HG03175 (cell line): ENCODE measurements at regions not wholly inside any gene's neighbourhood (a gene's known extent, or its start where the extent isn't known, plus 50 kb on each side); places are given as distances from the start of the nearest gene placed in this dataset.
A peak's percentile ranks its signal among the peaks of the same experiment; 100 is the strongest.
"Not testable (repeated sequence)": the region's sequence is repeated elsewhere in the genome, so short reads cannot be mapped to it uniquely, and the experiment has no call there.

Experiments
- ATAC-seq: cut with Tn5 transposase; IDR thresholded peaks from one replicate; pipeline ENCODE4 v1.9.1; 2021; ENCODE audit warnings: mild to moderate bottlenecking, moderate library complexity; ENCODE audit not compliant: unreplicated experiment

DNA sequence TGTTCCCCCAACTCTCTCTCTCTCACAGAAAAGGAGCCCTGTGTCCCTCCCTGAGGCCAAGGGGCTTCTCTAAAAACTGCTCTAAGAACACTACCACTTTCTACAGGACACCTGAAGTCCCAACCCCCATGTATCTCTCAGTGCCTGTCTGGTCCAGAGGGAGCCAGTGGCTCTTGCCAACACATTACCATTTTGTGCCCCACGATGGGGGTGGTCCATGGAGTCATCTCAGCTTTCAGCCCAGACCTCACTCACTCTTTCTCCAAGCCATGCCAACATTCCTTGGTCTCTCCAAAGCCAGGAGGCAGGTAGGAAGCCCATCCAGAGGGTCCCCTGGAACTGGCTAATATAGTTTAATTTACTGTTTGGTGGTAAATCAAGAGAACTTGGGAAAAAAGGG, 962.1 kb upstream of the DEFB115 start:
- not testable (repeated sequence) for ATAC-seq

DNA sequence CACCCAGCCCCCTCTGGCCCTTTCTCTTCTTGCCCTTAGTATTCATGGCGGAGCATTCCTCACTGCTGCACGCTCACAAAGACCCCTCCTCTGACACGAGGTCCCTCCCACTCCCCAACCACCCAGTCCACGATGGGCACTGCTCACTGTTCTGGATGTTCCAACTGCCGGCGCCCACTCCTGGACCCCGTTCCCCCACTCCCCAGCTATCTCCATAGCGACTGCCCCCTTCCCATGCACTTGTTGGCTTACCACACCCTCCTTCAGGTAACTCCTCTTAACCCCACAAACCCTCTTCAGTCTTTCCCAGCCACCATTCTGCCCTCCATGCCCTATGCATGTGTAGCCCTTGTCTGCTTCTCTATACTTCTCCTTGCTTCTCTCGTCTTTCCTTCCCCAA, 961.5 kb upstream of the DEFB115 start:
- ATAC-seq, result not testable (repeated sequence)

DNA sequence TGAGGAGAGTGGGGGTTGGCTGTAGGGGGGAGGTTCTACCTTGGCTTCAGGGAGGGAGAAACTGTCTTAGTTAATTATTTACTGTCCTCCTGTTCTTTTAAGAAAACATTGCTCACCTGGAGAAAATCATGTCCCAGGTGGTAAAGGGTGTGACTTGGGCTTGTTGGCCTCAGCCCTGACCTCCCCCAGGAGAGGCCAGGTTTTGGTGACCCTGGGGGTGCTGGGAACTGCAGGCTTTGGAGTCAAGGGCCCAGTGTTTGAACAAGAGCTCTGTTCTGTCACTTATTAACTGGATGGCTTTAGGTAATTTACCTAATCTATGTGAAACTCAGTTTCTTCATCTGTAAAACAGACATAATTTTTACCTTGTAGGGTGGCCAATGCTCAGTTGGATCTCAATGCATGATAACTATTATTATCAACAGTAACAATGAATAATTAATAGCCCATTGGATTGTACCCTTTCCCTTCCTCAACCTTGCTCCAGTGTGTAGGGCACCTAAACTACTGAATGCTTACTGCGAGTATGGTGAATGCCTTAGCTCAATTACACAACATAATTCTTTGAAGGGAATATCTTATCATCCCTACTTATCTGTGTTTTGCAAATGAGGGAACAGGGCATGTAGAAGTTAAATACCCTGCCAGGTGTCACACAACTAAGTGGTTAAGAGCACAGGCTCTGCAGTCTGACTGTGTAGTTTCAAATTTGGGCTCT, 959.4 kb upstream of the DEFB115 start:
- not testable (repeated sequence) for ATAC-seq

DNA sequence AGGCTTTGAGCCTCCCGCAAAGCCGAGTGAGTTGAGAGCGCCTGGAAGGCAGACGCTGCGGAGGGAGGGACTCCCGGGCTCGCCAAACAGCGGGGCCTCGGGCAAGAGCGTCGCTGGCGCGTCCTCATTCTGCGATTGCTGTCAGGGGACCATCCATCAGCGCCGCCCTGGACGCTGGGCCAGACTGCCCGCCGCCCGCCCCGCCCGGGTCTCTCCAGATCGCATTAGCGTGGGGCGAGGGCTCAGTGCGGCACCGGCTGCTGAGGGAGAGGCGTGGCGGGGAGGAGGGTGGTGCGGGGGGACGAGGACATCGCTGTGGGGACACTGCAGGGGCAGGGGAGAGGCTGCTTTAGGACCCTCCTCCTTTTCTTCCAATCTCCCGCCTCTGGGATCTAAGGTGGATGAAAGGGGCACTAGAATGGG, 957.2 kb upstream of the DEFB115 start:
- ATAC-seq, result not testable (repeated sequence)

DNA sequence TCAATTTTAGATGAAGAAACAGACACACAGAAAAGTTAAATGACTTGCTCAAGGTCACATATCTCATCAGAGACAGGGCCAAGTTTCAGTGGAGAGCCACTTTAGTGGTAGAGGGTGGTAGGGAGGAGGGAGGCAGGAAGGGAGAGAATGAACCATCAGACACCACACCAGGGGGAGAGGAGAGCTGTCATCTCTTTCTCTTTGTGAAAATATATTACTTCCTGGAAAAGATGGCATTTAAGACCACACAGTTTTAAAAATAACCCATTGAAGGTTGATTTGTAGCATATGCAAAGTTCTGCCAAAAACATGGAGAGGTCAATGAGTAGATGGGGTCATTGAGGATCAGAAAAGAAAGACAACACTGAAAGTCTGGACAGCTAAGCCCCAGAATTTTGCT, 954.7 kb upstream of the DEFB115 start:
- not testable (repeated sequence) for ATAC-seq

DNA sequence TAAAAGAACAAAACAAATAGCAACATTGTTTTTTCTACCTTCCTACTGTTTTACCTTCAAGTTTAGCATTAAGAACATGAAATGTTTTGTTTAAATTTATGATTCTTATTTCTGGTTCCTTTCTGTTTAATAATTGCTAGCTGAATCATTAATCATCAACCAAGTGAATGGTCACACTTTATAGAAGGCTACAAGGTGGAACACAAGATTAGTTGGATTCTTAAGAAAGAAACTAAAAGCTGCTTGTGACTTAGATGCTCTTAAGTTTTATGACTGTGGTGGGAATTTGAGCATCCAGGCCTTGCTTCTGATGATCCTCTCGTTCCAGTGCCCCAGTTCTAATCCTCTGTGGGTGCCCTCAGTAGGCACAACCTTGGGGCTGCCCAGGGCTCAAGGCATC, 947.5 kb upstream of the DEFB115 start:
- ATAC-seq, result not testable (repeated sequence)

DNA sequence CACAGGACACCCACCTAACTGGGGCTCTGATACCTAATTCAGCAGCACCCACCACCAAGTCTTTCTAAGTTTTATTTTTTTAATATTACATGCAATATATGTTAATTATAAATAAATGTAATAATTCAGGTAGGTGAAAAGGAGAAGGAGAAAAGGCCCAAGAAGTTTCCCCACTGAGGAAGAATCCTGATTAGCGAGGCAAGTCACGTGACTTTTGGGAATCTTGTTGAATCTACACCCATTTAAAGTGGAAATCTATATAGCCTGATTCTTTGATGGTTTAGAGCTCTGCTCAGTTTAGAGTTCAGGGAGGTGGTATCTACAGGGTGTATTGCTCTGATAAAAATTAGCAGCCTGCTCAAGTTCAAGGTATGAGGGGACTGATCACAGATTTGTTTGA, 947.1 kb upstream of the DEFB115 start:
- not testable (repeated sequence) for ATAC-seq

DNA sequence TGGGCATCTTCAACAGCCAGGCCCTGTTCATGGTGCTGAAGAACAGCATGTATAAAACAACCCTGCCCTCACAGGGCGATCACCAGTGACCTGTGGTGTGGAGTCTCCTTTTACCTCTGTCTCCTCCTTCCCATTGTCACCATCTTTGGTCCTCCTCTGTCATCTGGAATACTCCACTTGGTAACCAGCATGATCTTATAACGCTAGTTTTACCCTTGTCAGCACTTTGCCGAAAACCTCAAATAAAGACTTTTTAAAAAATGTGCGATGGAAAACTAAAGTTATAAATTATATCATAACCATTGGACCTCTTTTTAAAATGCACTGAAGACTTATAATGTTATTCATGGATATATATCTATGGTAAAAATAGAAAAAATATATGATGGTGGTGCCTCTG, 945.2 kb upstream of the DEFB115 start:
- ATAC-seq, result not testable (repeated sequence)

DNA sequence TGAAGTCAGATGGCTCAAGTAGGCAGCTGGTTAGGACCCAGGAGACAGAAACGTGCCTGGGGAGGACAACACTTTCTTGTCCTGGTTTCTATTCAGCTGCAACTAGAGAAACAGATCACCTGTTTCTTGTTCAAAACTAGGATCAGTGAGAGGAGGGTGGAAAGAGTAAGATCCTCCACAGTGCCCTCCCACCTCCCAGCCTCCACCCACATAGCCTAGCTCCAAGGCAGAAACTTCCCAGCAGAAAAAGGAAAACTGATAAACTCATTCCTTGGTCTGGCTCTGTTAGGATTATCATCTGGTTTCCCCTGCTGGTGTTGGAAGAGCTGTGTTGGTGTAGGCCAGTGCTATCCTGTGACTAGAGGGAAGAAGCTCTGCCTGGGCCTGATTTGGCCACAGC, 943.8 kb upstream of the DEFB115 start:
- ATAC-seq, result not testable (repeated sequence)

DNA sequence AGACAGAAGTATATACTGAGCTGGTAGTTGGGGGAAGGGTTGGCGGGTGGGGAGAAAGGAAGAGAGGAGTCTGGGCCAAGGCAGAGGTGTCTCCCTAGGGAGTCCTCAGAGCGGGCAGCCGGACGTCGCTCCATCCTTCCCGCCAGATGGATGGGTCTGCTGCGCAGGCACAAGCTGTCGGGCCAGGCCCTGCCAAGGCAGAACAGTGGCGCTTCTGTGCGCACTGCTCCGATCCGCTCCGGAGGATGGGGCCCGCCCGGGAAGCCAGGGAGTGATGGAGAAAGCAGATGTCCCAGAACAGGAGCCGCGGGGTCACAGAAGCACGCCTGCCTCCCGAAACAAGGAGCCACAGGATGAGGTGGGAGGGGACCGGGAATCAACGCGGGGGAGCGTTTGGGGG, 941.4 kb upstream of the DEFB115 start:
- ATAC-seq, result not testable (repeated sequence)

DNA sequence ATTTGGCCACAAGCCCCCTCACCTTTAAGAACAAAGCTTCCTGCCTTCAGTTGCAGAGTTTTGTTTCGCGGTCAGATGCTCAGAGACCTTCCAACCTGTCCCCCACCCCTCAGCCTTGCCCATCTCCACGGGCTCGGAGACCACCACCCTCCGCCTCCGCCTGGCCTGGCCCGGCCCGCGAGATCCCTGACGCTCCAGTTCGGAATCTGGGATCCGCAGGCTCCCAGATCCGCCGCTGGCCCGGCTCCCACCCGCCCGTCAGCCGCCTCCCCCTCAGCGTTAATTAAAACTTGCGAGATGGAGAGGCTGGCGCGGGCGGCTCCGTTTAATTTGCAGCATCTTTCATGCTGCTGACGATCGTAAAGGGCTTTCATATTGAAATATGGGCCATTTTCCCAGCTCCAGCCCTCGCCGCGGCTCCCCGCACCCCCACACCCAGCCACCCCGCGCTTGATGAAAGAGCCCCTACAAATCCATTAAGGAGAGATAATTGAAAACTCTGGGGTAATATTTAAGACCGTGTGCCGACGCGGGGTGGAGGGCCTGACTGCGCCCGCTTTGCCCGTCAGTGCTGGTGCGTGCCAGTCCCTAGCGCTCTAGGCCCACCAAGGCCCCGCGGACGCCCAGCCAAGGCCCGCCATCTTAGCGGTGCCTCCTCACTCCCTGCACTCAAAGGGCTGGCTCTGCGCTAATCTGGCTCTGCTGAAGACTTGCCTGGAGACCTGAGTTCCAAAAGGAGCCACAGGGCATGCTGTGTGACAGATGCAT, 940.7 kb upstream of the DEFB115 start:
- ATAC-seq, result not testable (repeated sequence)

DNA sequence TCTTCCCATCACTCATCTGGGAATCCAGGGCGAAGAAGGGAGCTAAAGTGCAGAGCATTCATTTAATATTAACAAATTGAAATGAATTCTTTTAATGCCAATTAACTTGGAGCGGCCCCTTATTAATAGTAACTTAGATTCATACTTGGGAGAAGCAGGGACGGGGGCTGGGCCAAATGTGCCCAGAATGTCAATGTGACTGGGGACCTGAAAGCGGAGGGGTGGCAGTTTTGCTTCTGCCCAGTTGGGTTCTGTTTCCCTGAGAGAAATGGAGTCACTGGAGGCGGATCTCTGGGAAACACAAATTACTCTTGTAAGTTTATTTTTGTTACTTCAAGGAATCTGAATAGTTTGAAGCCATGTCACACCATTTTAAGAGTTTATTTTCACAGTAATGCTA, 923.7 kb upstream of the DEFB115 start:
- ATAC-seq, result not testable (repeated sequence)

DNA sequence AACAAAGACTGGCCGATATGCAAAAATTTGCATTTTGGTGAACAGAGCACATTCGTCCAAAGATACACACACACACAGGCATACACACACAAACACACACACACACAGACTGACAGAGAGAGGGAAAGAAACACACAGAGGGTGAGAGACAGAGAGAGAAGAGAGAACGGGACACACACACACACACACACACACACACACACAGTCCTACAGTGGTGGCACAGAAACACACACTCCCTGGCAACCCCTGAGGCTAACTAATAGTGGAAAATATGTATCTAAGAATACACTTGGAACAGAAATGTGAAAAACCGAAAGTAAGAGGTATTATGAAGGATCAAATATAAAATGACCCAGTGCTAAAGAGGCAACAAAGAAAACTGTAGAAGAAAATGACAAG, 919.9 kb upstream of the DEFB115 start:
- not testable (repeated sequence) for ATAC-seq

DNA sequence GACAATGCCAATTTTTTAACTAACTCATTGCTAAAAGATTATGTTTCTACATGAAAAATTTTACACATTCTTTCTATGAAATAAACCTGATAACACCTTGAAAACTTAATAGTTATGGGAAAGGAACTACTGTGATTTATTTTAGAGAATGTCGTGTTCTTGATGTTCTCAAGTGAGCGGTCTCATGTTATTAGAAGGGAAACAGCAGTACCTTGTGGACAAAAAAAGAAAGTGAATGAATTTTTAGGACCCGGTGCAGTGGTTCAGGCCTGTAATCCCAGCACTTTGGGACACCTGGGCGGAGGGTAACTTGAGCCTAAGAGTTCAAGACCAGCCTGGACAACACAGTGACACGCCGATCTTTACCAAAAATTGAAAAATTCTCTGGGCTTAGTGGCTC, 908.5 kb upstream of the DEFB115 start:
- not testable (repeated sequence) for ATAC-seq

DNA sequence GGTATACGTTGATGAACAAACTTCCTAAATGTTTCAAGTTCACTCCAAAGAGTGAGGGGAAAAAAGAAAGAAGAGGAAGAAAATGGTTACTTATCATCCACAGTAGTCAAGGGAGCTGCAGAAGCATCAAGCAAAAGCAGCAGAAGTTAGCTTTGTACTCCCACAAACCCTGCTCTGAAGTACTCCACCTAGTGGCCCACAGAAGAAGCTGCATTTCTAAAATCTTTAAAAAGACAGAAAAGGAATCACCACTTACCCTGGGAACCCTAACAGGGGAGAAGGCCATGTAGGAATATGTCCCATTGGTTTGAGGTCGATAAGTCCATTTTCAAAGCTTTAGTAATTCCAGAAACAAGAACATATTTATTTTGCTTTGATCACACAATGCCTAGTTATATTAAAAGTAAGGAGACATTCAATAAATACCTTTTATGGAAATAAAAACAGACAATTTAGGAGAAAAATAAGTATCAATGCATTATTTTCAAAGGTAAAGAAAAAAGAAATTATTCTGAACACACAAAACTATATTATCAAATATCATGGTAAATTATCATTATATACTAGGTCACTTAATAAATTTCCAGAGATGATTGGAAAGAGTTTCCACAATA, 900.5 kb upstream of the DEFB115 start:
- not testable (repeated sequence) for ATAC-seq

DNA sequence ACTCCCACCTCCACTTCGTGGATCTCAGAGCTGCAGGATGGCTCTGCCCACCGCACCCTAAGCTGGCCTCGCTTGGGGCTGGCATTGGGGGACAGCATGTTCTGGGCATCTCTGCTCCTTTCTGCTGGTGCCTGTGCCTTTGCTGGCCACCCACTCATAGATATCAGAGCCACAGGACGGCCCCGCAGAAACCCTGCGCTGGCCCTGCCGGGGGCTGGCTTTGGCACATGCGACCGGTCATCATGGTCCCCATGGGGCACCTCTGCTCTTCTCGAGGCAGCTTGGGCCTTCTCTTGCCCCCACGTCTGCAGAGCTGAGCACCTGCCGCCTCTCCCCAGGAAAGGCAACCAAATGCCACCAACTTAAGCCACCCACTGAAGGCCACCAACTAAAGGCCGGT, 895.7 kb upstream of the DEFB115 start:
- ATAC-seq, result not testable (repeated sequence)

DNA sequence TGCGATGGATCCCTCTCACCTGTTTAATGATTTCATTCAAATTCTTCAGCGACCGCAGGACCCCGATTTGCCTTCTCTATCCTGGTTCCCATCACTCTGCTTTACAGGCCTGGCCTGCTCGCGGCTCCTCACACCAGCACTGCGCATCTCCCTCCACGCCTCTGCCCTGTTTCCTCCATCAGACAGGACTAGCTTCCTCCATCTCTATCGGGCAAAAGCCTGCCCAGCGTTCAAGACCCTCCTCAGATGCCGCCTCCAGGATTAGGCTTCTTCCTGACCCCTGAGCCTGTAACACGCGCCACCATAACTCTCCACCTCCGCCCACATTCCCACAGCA, 881.1 kb upstream of the DEFB115 start:
- ATAC-seq, result not testable (repeated sequence)

DNA sequence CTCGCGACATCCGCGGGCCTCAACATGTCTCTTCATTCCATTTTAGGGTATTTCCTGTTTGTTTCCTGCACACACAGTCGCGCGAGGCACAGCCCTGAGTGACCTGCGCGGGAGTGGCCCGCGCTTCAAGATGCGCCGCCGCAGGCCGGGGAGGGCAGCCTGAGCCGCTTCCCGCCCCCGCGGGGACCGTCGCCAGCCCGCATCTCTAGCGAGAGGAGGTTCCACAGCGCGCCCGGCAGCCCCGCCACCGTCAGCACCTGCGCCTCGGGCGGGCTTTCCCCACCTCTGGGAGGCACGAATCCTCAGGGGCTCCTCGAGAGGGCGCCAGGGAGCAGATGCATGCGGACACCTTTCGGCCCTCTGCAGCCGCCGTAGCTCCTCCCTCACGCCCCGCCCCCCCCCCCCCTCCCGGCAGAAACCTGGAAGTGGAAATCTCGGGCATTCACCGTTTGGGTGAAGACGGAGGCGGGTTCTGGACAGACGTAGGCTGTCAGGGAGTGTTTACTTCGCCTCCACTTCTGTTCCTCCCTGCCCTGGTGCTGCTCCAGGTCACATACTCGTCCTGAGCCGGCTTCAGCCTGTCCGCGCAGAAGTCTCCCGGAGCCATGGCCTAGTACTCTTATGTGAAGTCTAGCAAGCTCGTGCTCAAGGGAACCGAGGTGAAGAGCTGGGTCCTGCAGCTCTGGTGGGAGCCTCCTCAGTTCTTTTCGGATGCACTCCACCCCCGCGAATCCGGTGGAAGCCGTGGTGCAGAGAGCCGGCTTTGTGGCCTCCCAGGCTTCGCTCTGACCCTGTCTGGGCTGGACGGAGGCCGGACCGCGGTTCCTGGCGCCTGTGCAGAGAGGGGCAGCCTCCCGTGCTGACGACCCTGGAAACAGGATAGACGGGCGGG, 880.5 kb upstream of the DEFB115 start:
- peak; percentile 98 for ATAC-seq

DNA sequence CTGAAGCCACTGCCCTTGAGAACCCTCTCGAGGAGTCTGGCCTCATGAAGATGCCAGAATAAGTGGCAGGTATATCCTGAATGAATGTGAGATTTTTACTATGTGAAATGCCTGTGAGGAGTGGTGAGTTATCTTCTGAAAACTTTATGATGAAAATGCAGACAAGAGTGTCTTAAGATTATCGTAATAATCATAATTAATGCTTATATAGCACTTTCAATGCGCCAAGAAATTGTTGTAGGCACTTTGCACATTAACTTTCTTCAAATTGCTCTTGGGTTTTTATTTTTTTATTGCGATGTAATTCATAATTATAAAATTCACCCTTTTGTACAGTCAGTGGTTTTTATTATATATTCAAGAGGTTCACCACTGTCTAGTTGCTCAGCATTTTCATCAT, 879.1 kb upstream of the DEFB115 start:
- ATAC-seq, result not testable (repeated sequence)

DNA sequence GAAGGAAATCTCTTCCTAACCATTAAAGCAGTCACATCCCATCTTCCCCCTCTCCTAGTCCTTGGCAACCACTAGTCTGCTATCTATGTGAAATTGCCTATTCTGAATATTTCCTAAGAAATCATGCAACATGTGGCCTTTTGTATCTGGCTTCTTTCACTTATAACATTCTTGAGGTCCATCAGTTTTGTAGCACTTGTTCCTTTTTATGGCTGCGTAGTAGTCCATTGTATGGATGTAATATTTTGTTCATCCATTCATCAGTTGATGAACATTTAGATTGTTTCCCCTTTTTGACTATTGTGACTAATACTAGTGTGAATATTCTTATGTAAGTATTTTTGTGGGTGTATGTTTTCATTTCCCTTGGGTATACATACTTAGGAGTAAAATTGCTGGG, 878.7 kb upstream of the DEFB115 start:
- ATAC-seq, result not testable (repeated sequence)

DNA sequence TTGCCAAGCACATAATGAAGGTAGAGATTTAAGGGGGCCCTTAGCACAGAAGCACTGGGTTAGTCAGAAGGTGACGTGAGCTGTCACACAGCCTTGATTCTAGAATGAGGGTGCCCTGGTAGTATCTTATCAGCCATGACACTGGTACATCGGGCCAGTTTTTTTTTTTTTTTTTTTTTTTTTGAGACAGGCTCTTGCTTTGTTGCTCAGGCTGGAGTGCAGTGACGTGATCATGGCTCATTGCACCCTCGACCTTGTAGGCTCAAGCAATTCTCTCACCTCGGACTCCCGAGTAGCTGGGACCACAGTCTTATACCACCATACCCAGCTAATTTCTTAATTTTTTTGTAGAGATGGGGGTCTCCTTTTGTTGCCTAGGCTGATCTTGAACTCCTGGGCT, 872.6 kb upstream of the DEFB115 start:
- ATAC-seq, result not testable (repeated sequence)
